SW480 (cell line): ENCODE measurements at regions not wholly inside any gene's neighbourhood (a gene's known extent, or its start where the extent isn't known, plus 50 kb on each side); places are given as distances from the start of the nearest gene placed in this dataset.
A peak's percentile ranks its signal among the peaks of the same experiment; 100 is the strongest.
"Not testable (repeated sequence)": the region's sequence is repeated elsewhere in the genome, so short reads cannot be mapped to it uniquely, and the experiment has no call there.

Experiments
- DNase-seq: peaks from one replicate; pipeline ENCODE4 v3.0.0-alpha.2; 2016; ENCODE audit warnings: low spot score

GRCh38 chr11:8772571-8773519, 90.3 kb downstream of the RPL27A start:
- no peak for DNase-seq

DNA sequence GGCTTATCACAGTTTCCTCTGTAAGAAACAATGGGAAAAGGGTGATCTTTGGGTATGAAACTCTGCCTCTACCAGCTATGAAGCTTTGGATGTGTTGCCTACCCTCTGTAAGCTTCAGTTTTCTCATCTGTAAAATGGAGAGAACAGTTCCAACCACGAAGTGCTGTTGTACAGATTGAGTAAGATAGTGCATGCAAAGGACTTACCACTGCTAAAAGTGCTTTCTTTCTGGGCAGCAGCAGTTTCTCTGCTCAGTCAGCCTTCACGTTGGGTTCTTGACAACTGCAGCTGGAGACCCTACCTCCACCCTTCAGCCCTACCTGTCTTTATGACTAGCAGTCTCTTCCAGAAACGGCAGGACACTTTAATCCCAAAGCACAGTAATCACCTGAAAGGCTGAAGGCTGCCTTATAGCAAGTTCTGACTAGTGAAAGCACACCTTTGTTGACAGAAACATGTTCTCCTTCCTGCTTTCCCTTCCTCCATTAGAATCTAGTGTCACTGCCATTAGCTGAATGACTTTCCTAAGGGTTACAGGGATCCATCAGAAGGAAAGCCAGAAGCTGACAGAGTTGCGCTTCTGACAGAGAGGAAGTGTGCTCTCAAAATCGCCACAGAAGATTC, 91.4 kb downstream of the RPL27A start:
- DNase-seq, result no peak

GRCh38 chr11:8774916-8775315, 92.3 kb downstream of the RPL27A start:
- not testable (repeated sequence) for DNase-seq

DNA sequence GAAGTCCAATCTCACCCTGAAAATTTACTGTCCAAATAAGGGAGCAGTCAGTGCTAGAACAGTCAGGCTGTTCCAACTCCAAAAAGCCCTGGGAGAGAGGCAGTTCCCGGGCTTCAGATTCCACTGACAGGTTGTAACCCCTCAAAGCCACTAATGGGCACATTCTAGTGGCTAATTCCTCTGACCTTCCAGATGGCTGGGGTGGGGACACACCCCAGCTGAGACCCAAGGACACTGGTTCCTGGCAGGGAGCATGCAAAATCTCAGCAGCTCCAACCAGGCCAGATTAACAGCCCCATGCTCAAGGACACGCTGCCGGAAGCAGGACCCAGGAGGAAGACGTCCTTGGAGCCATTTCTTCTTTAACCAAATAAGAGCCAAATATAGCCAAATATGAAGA, 92.7 kb downstream of the RPL27A start:
- DNase-seq, result no peak

DNA sequence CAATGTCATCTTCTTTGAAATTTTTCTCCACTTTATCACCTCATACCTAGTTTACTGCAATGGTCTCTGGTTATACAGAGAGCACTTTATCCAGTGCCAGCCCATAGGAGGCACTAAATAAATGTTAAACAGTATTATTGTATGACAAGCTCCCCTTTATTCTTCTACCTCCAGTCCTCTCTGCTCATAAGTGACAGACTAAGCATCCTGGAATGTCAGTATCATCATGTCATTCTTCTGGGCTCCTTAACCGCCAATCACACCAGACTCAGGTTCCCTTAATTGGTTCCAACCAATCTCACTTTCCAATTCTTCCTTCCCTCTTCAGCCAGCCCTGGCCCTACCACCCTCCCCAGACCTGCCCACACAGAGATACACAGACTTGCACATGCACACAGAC, 93.1 kb downstream of the RPL27A start:
- no peak for DNase-seq

GRCh38 chr11:8776209-8776608, 93.6 kb downstream of the RPL27A start:
- DNase-seq, result no peak

DNA sequence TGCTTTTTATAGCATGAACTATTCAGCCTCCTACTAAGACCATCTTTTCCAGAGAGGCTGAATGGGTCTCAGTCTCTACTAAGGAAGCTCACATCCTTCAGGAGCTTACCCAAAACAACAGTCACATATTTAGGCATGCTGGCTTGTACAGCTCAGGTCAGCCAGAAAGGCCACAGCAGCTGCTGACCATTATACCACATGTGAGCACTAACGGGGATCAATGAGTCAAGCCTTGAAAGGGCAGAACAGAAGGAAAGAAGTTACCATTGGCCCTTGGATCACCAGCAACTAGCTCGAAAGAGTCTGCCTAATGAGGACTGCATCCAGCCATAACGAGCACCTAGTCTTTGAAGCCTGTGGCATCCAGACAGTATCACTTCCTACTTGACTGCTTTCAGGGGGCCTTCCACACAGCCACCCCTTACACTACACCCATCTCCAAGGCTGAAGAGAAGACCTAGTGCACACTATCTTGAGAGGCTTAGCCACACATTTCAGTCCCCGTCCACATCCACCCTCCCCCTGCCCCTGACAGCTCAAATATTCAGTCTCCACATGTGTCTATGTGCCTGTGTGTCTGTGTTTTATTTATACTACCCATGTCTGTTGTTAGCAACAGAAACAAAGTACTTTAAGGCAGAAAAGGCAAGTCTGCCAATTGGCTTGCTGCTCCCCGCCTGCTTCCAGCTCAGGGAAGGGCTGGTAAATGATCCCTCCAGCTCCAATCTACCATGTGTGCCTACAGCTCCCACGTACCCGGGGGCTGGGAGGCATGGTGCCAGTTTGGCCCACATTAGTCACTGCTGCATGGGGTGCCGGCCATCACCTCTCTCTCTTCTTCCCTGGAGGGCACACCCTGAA, 95.5 kb downstream of the RPL27A start:
- DNase-seq, result no peak

GRCh38 chr11:8779107-8779506, 96.5 kb downstream of the RPL27A start:
- no peak for DNase-seq

- DNase-seq, result no peak
Measured at GRCh38 chr11:8779732-8780131, 97.1 kb downstream of the RPL27A start.

- DNase-seq, result no peak
Measured at GRCh38 chr11:8784954-8785353, 102.4 kb downstream of the RPL27A start.

DNA sequence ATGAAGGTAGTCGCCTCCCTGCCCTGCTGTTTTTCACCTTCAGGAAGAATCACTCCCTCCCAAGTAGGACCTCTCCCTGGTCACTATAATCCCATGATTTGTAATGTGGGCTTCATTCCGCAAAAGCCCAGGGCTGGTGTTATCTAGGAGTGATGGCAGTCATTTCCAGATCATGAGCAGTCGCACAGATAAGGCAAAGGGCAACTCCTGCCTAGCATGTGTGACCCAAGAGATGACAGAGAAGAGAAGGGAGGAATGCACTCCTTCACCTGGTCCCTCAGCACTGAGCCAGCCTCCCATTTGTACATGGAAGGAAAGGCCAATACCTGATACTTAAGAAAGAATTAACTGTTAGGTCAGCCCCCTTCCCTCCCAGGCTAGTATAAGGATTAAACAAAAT, 102.9 kb downstream of the RPL27A start:
- no peak for DNase-seq

DNA sequence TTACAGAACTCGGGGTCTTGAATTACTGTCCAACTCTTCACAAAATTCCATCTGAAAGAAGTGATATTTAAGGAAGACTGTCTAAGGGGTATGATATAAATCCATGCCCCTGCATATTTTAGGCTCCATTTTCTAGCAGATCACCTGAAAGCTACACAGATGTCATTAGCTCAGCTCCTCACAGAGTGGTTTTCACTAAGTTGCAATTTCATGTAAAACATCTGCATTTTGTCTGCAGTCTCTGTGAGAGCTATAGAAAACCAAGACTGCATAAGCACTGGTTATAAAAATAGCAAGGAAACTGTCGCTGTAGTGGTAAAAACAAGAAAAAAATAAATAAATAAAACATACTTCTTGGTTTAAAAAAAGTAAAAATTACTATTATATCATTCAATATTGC, 103.4 kb downstream of the RPL27A start:
- no peak for DNase-seq

DNA sequence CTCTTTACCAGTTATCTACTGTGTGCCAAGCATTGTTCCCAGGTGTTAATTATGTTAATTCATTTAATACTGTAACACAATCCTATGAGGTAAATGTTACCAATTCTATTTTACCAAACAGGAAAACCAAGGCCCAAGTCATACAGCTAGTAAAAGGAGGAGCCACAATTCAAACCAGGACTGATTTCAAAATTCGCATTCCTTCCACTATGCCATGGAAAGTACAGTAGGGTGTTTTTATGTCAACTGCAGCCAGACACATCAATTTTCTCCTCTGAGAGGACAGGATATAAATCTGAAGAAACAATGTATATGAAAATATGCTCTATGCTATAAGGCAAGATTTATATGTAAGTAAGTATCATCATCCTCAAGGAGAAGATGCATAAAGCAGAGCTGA, 104.3 kb downstream of the RPL27A start:
- DNase-seq, result no peak

DNA sequence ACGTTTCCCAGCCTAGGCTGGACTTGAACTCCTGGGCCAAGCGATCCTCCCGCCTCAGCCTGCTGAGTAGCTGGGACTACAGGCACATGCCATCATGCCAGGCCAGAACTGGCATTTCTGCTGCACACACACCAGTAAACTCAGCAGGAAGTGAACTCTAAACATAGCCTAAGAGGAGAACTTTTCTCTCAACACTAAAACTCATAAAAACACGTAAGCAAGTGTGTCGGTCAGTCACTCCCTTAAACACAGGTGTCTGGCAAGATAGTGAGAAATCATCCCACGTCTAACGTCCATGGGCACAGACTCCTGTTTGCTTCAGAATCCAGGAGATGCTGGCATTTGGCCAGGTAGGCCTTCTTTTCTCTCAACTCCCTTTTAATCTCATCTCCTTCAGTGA, 104.8 kb downstream of the RPL27A start:
- no peak for DNase-seq

GRCh38 chr11:8788616-8789015, 106.0 kb downstream of the RPL27A start:
- DNase-seq, result no peak

GRCh38 chr11:8789864-8790263, 107.3 kb downstream of the RPL27A start:
- DNase-seq, result no peak

GRCh38 chr11:8790968-8791367, 108.4 kb downstream of the RPL27A start:
- no peak for DNase-seq

DNA sequence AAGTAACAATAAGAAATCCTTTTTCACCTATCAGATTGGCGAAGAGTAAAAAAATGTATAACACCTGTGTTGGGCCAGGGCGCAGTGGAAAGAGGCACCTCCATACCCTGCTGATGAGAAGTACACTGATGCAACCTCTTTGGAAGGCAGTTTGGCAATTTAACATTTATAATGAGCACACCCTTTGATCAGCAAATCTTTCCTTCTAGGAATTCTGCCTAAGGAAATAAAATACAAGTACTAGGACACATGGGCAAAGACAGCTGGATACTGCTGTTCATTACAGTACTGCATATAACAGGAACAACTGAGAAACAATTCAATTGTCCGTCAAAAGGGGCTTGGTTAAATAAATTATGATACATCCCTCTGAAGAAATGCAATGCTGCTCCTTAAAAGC, 110.1 kb downstream of the RPL27A start:
- no peak for DNase-seq

- no peak for DNase-seq
Measured at GRCh38 chr11:8793114-8793777, 110.7 kb downstream of the RPL27A start.

DNA sequence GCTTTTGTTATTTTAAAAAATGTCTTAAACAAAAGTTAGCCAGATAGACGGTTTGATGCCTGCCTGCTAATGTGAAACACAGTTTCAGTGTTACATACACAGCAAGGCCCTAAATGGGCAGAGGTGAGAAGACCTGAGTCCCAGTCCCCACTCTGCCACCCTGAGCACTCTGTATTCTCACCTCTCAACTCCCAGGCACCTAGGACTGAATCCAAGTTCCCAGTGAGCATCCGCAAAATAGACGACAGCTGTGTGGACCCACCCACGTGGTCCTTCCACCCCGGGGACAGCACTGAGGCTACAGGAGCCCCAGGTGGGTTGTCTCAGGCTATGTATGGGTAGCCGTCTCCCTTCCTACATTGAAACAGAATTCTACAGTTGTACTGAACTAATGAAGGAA, 111.5 kb downstream of the RPL27A start:
- no peak for DNase-seq

GRCh38 chr11:8794677-8795103, 112.1 kb downstream of the RPL27A start:
- peak; percentile 65 for DNase-seq

DNA sequence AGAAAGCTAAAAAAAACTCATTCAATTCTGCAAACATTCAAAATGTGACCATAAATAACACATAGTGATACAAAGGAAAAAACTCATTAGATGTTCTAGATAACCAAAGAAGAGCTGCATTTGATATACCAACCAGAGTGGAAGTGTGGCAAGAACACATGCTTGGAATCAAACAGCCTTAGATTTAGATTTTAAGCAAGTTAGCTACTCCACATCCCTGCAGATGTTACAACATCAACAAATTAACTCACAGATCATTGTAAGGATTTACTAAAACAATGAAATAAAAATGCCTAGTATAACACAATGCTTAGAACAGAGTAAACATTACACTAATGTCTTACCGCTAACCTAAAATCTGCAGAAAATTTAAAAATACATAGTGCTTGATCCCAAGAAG, 114.0 kb upstream of the AKIP1 start:
- DNase-seq, result no peak
